ENCODE measurements at regions not wholly inside any gene's neighbourhood (a gene's known extent, or its start where the extent isn't known, plus 50 kb on each side); places are given as distances from the start of the nearest gene placed in this dataset.

DNA sequence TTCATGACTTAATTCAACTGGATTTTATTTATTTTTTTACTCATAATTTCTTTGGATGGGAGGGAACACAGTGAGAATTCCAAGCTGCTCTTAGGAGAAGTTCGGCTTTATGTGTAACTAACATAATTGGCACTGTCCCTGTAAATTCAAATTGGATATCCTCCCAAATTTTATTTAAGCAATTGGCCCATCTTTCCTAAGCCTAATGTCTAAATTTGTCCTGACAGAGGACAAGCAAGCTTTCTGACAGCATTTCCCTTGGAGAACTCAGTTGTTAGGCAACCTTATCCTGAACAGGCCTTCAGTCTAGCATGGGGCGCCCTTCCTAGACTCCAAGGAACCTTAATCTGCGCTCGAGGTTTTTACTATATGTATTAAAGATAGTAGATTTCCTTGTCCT lies 550.3 kb downstream of the NUF2 start:
- TF ChIP-seq, protein P1, sequence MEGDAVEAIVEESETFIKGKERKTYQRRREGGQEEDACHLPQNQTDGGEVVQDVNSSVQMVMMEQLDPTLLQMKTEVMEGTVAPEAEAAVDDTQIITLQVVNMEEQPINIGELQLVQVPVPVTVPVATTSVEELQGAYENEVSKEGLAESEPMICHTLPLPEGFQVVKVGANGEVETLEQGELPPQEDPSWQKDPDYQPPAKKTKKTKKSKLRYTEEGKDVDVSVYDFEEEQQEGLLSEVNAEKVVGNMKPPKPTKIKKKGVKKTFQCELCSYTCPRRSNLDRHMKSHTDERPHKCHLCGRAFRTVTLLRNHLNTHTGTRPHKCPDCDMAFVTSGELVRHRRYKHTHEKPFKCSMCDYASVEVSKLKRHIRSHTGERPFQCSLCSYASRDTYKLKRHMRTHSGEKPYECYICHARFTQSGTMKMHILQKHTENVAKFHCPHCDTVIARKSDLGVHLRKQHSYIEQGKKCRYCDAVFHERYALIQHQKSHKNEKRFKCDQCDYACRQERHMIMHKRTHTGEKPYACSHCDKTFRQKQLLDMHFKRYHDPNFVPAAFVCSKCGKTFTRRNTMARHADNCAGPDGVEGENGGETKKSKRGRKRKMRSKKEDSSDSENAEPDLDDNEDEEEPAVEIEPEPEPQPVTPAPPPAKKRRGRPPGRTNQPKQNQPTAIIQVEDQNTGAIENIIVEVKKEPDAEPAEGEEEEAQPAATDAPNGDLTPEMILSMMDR (conservative IDR thresholded peaks at IDR 0.05 in 1 of 2, IDR thresholded peaks at IDR 0.05 in 1 of 2; ENCODE audit: extremely low read depth in 1 of 2, insufficient read depth in 1 of 2, low read depth in 1 of 2, low read length in 2 of 2): no peak
- no peak for TF ChIP-seq EZH2 (IDR thresholded peaks at IDR 0.05; ENCODE audit: borderline replicate concordance, low read length)
